SK-N-SH (cell line): ENCODE measurements at regions not wholly inside any gene's neighbourhood (a gene's known extent, or its start where the extent isn't known, plus 50 kb on each side); places are given as distances from the start of the nearest gene placed in this dataset.

Source experiments
- CTCF ChIP-seq: fragments of 200-600 bp; sonication (generic); IDR thresholded peaks from 2 replicates; pipeline ENCODE4 v1.6.1; 2017; ENCODE audit warnings: antibody characterized with exemption, mild to moderate bottlenecking, moderate library complexity
- MXI1 ChIP-seq: IDR thresholded peaks from 2 replicates; pipeline ENCODE4 v1.6.1; 2012; ENCODE audit warnings: mild to moderate bottlenecking, low read depth, low read length, improper control_type of control experiment
- POLR2AphosphoS5 ChIP-seq: IDR thresholded peaks from 2 replicates; pipeline ENCODE4 v1.6.1; 2012; ENCODE audit warnings: low read depth, low read length
- RFX5 ChIP-seq: IDR thresholded peaks from 2 replicates; pipeline ENCODE4 v1.6.1; 2012; ENCODE audit warnings: mild to moderate bottlenecking, improper control_type of control experiment, low read length
- USF2 ChIP-seq: fragments of 150-350 bp; IDR thresholded peaks from 2 replicates; pipeline ENCODE4 v1.6.1; 2017; ENCODE audit warnings: antibody characterized with exemption, low read length, low read depth, borderline replicate concordance

DNA sequence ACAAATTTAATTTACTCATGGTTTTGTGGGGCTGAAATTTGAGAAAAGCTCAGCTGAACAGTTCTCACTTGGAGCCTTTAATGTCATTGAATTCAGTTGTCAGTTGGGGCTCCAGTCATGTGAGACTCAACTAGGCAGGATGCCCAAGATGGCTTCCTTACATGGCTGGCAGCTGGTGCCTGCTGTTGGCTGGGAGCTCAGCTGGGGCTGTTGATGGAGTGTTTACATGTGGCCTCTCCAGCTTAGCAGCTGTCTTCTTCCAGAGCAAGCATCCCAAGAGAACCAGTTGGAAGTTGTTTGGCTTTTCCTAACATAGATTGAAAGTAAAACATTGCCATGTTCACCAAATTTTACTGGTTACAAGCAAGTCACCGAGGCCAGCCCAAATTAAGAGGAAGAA lies 81.8 kb upstream of the KCNA3 start:
- no peak for TF ChIP-seq CTCF
- TF ChIP-seq MXI1, result no peak
- TF ChIP-seq RFX5, result no peak
- no peak for TF ChIP-seq USF2
- TF ChIP-seq POLR2AphosphoS5, result no peak
